ENCODE measurements at regions not wholly inside any gene's neighbourhood (a gene's known extent, or its start where the extent isn't known, plus 50 kb on each side); places are given as distances from the start of the nearest gene placed in this dataset.

DNA sequence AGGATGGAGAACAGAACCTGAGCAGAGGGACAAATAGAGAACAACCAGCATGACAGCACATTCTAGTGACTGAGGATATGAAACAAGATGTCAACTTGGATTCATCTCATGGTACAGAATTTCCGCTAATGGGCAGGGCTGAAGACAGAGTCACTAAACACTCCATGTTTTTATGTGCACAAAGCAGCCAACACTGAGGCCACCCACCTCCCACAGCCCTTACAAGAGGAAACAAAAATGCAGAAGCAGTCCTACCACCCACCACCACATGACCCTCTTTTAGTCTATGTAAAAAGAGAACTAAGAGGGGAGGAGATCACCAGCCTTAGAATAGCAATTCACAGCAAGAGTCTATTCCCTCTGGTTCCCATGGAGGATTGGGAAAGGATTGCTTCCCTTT, 131.4 kb upstream of the UBE2E2 start:
- TF ChIP-seq DR1 (CRISPR knock-in tag; IDR thresholded peaks at IDR 0.05) (no peak), JARID2 (CRISPR knock-in tag; IDR thresholded peaks at IDR 0.05; ENCODE audit: insufficient replicate concordance) (no peak), RAD51 (IDR thresholded peaks at IDR 0.05; ENCODE audit: borderline replicate concordance) (no peak), SUZ12 (IDR thresholded peaks at IDR 0.05; ENCODE audit: low read depth, low read length) (no peak), CHD2 (IDR thresholded peaks at IDR 0.05; ENCODE audit: low read depth, low read length) (no peak), ARNT (IDR thresholded peaks at IDR 0.05) (no peak), ZBTB8A (CRISPR knock-in tag; IDR thresholded peaks at IDR 0.05; ENCODE audit: borderline replicate concordance, low read depth) (no peak), MXI1 (IDR thresholded peaks at IDR 0.05; ENCODE audit: borderline replicate concordance, low read depth, low read length) (no peak), ESRRA (CRISPR knock-in tag; IDR thresholded peaks at IDR 0.05; ENCODE audit: low read depth) (no peak)
- TF ChIP-seq, protein P1, sequence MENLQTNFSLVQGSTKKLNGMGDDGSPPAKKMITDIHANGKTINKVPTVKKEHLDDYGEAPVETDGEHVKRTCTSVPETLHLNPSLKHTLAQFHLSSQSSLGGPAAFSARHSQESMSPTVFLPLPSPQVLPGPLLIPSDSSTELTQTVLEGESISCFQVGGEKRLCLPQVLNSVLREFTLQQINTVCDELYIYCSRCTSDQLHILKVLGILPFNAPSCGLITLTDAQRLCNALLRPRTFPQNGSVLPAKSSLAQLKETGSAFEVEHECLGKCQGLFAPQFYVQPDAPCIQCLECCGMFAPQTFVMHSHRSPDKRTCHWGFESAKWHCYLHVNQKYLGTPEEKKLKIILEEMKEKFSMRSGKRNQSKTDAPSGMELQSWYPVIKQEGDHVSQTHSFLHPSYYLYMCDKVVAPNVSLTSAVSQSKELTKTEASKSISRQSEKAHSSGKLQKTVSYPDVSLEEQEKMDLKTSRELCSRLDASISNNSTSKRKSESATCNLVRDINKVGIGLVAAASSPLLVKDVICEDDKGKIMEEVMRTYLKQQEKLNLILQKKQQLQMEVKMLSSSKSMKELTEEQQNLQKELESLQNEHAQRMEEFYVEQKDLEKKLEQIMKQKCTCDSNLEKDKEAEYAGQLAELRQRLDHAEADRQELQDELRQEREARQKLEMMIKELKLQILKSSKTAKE (CRISPR knock-in tag; IDR thresholded peaks at IDR 0.05; ENCODE audit: borderline replicate concordance), result no peak
- TF ChIP-seq, protein P2, sequence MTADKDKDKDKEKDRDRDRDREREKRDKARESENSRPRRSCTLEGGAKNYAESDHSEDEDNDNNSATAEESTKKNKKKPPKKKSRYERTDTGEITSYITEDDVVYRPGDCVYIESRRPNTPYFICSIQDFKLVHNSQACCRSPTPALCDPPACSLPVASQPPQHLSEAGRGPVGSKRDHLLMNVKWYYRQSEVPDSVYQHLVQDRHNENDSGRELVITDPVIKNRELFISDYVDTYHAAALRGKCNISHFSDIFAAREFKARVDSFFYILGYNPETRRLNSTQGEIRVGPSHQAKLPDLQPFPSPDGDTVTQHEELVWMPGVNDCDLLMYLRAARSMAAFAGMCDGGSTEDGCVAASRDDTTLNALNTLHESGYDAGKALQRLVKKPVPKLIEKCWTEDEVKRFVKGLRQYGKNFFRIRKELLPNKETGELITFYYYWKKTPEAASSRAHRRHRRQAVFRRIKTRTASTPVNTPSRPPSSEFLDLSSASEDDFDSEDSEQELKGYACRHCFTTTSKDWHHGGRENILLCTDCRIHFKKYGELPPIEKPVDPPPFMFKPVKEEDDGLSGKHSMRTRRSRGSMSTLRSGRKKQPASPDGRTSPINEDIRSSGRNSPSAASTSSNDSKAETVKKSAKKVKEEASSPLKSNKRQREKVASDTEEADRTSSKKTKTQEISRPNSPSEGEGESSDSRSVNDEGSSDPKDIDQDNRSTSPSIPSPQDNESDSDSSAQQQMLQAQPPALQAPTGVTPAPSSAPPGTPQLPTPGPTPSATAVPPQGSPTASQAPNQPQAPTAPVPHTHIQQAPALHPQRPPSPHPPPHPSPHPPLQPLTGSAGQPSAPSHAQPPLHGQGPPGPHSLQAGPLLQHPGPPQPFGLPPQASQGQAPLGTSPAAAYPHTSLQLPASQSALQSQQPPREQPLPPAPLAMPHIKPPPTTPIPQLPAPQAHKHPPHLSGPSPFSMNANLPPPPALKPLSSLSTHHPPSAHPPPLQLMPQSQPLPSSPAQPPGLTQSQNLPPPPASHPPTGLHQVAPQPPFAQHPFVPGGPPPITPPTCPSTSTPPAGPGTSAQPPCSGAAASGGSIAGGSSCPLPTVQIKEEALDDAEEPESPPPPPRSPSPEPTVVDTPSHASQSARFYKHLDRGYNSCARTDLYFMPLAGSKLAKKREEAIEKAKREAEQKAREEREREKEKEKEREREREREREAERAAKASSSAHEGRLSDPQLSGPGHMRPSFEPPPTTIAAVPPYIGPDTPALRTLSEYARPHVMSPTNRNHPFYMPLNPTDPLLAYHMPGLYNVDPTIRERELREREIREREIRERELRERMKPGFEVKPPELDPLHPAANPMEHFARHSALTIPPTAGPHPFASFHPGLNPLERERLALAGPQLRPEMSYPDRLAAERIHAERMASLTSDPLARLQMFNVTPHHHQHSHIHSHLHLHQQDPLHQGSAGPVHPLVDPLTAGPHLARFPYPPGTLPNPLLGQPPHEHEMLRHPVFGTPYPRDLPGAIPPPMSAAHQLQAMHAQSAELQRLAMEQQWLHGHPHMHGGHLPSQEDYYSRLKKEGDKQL (CRISPR knock-in tag; IDR thresholded peaks at IDR 0.05; ENCODE audit: low read depth), result no peak
- TF ChIP-seq, protein P3, sequence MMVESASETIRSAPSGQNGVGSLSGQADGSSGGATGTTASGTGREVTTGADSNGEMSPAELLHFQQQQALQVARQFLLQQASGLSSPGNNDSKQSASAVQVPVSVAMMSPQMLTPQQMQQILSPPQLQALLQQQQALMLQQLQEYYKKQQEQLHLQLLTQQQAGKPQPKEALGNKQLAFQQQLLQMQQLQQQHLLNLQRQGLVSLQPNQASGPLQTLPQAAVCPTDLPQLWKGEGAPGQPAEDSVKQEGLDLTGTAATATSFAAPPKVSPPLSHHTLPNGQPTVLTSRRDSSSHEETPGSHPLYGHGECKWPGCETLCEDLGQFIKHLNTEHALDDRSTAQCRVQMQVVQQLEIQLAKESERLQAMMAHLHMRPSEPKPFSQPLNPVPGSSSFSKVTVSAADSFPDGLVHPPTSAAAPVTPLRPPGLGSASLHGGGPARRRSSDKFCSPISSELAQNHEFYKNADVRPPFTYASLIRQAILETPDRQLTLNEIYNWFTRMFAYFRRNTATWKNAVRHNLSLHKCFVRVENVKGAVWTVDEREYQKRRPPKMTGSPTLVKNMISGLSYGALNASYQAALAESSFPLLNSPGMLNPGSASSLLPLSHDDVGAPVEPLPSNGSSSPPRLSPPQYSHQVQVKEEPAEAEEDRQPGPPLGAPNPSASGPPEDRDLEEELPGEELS (CRISPR knock-in tag; IDR thresholded peaks at IDR 0.05), result no peak

Data from HepG2 (cell line).